GM18519 (cell line): ENCODE measurements at regions not wholly inside any gene's neighbourhood (a gene's known extent, or its start where the extent isn't known, plus 50 kb on each side); places are given as distances from the start of the nearest gene placed in this dataset.

Experiments
- ATAC-seq: cut with Tn5 transposase; IDR thresholded peaks from one replicate; pipeline ENCODE4 v1.9.1; 2021; ENCODE audit warnings: mild to moderate bottlenecking, moderate library complexity; ENCODE audit not compliant: unreplicated experiment, low FRiP score

- no peak for ATAC-seq
Observed at GRCh38 chr13:76538004-76538403, 348.2 kb downstream of the KCTD12 start.

DNA sequence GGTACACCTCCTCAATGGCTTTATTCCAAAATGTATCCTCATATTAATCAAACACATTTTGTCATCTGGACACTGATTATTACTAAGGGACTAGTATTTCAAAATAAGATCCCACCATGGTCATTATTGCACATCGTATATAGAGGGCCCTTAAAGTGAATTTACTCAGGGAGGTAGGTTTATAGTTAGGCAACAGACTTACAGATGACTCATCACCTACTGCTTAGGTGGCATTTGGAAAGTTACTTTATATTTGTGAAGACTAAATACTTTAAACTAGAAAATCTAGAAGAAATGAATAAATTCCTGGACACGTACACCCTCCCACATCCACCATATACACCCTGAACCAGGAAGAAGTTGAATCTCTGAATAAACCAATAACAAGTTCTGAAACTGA is 353.0 kb downstream of the KCTD12 start:
- no peak for ATAC-seq

GRCh38 chr13:76527041-76527440 is 359.2 kb downstream of the KCTD12 start:
- ATAC-seq: no peak

- peak; percentile 83 for ATAC-seq
Observed at GRCh38 chr13:76523740-76524340, 362.4 kb downstream of the KCTD12 start.

GRCh38 chr13:76522083-76522755 is 364.0 kb downstream of the KCTD12 start:
- ATAC-seq: no peak

DNA sequence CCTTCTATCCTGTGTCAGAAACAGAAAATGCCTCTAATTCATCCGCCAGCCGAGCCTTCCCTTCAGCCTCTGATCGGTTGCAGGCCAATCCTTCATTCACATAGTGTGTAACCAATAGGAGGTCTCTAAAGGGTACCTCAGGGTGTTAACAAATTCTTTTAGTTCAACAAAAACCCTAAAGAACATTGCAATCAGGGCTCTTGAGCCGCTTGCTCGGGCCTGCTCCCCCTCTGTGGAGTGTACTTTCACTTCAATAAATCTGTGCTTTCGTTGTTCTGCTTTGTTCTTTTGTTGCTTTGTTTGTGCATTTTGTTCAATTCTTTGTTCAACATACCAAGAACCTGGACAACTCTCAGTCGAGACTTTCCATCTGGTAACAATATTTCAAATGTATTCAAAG is 366.5 kb downstream of the KCTD12 start:
- ATAC-seq: no peak

- ATAC-seq: no peak
Observed at GRCh38 chr13:76516586-76516985, 369.6 kb downstream of the KCTD12 start.

- no peak for ATAC-seq
Observed at GRCh38 chr13:76516013-76516412, 370.2 kb downstream of the KCTD12 start.

DNA sequence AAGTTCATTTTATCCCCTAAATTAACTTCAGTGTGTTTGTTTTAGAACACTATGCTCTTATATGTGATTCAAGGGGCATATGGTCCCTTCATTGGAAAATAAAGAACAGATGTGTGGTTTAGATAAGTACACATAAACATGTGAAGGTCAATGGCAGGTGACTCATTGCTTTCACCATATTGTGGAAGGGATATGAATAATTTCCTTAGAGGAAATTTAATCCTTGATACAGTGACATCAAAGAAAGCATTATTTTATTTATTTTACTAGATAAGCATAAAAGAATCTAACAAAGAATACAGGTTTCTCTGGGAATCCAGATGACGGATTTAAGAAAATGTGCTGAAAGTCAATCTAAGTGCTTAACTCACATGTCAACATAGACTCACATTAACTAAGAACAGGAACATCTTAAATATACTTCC is 373.5 kb downstream of the KCTD12 start:
- ATAC-seq: no peak

DNA sequence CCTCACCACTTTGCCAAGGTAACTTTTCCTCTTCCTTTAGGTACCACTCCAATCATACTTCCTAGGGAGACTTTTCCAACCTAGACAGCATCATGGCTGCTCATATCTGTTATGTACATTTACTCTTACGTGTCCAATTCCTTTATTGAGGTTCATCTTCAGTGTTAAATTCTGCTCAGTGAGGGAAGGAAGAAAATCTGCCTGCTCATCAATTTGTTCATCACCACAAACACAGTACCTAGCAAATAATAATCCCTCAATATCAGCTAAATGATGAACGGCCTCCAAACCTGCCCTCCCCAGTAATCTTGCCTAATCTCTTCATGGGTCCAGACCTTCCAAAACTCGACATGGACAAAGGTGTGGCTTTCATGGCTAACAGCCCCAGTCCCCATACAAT is 380.8 kb downstream of the KCTD12 start:
- no peak for ATAC-seq

DNA sequence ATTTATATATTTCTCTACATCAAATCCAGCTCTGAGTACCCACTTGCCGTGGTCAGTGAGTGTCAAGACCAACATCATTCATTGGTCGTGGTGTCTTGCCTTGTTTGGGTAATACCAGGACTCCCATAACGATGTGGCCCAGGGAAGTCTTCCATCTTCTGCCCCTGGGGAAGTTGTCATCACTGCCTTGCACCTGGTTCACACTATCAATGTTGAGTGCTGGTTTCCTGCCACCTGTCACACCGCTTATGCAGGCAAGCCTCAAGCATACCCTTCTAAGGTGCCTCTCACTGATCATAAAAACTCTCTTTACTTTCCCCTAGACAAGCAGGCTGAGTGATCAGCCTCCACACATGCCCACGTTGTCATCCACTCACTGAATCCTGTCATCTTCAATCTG is 382.4 kb downstream of the KCTD12 start:
- ATAC-seq: no peak

GRCh38 chr13:76503291-76503690 is 382.9 kb downstream of the KCTD12 start:
- ATAC-seq: no peak

DNA sequence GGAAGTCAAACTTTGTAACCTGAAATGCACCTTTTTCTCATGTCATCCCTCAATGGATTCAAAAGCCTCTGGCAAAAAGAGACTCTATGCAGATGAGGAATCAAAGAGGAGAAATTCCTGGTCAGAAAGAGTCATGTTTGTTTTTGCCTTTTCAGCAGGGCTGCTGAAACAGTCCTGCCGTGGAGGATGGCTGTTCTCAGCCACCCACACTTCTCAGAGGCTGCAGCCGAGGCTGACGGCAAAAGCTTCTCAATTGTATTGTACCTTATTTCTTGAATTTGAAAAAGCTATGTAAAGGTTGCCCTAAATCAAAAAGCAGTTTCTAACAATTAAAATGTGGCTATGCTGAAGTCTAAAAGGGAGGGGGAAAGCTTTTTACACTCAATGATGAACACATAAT is 385.3 kb downstream of the KCTD12 start:
- no peak for ATAC-seq

- no peak for ATAC-seq
Observed at GRCh38 chr13:76499891-76500290, 386.3 kb downstream of the KCTD12 start.

DNA sequence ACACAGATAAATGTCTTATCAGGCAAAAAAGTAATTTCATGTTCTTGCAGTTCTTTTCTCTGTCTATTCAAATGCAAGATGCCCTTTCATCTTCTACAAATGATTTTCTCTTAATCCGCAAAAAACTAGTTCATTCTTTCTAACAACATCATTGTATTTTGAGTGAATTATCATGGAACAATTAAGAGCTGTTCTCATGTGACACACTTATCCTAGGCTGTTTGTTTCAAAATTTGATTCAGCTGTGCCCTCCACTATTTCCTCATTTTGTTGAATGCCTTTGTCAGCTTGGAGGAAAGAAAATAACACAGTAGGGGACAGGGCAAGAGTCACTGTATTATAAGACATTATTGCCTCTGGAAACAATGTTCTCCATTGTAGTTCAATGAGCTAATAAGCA is 396.9 kb downstream of the KCTD12 start:
- no peak for ATAC-seq

DNA sequence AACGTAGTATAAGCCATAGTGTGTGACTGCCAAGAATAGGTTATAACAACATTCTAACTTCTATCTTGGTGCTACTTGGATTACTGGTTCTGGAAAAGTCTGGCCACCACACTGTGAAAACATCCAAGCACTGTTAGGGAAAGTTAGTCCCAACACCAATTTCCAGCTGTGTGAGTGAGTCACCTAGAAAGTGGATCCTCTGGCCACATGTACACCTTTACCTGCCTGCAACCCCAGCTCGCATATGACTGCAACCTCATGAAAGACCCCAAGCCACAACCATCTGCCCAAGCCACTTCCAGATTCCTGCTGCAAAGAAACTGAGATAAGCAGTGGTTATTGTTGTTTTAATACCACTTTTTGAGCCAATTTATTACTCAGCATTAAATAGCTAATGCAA is 404.5 kb downstream of the KCTD12 start:
- ATAC-seq: no peak

GRCh38 chr13:76474966-76475365 is 411.2 kb downstream of the KCTD12 start:
- ATAC-seq: no peak

DNA sequence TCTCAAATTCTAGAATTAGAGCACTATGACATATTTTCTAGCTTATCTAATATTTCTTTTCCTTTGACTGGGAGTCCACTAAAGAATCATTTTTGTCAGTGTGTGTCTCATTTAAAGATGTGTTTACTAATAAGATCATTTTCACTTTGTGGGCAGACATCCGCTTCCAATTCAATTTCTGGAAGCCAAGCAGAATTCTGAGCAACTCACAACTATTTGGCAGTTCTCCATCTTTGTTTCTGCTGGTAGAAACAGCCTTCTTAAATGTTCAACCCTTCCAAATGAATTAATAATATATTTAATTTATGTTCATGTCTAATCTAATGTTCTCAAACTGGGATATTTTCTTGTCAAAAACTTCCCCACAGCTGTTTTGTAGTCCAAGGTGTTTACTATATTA is 411.8 kb downstream of the KCTD12 start:
- ATAC-seq: no peak

DNA sequence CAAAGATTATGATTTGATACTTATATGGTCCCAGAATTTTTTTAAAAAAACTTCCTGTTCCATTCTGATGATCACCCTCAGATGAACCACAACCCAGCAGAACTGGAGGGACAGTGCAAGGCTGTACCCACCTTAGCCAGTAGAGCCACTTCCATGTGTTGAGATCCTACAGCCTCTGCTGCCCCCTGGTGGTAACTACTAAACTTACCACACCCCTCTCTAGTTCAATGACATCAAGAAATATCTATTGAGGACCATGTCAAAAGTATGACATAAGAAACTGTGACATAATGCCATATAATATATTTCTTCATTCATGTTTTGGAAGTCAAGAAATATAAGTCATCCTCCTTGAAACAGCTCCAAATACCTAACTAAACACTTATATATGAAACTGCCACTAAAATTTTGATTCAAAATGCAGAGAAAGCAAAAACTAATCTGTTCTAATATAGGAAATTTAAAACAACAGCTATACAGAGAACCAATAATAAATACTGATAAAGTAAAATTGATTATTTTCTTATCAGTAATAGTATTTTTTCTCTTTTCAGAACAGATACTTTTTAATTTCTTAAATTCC is 412.6 kb downstream of the KCTD12 start:
- ATAC-seq: peak; percentile 98

DNA sequence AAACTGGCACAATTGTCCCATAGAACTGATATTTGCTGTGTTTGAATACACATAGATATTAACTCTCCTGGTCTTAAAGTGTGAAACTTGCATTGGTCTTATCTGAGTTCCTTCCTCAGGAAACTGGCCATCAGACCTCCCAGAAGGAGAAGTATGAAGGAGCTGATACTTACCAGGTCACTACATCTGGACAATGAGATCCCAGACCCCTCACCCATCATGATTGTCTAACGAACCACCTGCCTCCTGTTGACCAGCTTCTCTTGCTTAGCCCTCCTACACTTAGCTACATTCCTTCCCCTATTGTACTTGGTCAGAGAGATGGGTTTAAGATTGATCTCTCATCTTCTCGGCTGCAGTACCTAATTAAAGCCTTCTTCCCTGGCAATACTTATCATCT is 413.3 kb downstream of the KCTD12 start:
- no peak for ATAC-seq

DNA sequence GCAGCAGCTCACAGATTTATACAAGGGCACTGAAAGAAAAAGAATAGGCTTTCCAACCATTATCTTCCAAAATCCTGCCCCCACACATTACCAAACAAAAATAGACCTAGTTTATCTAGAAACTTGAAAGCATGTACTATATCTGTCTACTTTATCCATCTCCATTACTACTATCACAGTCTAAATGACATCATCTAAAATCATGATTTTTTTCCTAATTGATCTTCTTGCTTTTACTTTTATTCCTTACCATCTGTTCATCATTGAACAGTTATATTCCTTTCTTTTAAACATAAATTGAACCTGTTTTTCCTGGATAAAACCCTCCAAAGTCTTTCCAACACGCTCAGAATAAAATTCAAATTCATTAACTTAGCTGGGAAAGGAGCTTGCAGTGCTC is 414.7 kb downstream of the KCTD12 start:
- no peak for ATAC-seq

GRCh38 chr13:76470991-76471390 is 415.2 kb downstream of the KCTD12 start:
- no peak for ATAC-seq
